NCI-H146 treated with DMSO at 0.1 percent for 48 hours (cell line): ENCODE measurements at regions not wholly inside any gene's neighbourhood (a gene's known extent, or its start where the extent isn't known, plus 50 kb on each side); places are given as distances from the start of the nearest gene placed in this dataset.
"Not testable (repeated sequence)": the region's sequence is repeated elsewhere in the genome, so short reads cannot be mapped to it uniquely, and the experiment has no call there.

ENCODE experiments used
- DNase-seq: peaks from one replicate; lab custom pipeline; 2025; ENCODE audit not compliant: unreplicated experiment; lab: John Stamatoyannopoulos, UW

DNA sequence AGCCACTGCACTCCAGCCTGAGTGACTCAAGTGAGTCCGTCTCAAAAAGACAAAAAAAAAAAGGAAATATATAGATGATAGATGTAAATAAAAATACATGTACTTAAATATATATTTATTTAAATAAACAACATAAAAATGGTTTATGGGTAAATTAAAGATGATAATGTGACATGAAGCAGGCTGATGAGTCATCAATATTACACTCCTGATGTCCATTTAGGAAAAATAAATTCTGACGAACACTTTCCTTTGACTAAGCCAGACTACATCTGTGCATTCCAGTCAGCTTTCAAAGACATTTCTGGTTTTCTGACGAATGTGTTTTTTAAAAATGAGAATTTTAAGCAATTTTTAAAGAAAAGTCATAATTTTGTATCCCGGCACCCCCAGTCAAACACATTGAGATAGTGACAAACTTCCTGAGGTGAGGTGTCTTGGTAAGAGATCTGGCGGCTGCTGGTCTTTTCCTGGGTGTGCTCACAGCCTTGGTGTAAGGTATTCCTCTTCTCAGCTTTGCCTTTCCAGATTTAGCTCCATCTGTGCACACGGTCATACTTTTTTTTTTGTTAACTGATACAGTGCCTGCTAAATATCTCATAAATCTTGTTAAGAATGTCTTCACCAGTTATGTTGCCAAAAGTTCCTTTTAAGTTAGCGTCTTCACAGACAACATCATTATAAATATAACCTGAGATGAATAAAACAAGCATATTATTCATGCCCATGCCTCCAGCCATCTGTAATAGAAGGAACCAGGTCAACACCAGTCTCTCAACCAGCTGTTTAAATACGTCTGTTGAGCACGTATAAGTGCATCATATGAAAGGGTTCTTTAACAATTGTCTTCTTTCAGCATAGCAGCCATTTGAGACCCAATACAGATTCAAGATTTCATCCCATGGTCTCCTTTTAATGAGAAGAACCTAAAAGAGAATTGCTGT is 214.5 kb upstream of the PLD5 start:
- DNase-seq: no peak

DNA sequence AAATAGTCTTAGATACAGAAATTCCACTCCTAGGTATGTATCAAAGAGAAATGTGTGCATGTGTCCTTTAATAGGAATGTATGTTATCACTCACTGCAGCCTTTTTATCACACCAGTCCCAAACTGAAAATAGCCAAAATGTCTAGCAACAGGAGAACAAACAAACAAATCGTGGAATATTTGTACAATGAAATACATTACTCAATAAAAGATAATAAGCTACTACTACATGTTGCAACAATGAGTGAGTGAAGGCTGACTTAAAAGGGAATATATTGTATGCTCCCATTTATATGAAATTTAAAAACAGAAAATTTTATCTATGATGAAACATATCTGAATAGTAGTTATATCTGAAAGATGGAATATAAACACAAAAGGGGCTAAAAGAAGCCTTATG is 212.1 kb upstream of the PLD5 start:
- no peak for DNase-seq

DNA sequence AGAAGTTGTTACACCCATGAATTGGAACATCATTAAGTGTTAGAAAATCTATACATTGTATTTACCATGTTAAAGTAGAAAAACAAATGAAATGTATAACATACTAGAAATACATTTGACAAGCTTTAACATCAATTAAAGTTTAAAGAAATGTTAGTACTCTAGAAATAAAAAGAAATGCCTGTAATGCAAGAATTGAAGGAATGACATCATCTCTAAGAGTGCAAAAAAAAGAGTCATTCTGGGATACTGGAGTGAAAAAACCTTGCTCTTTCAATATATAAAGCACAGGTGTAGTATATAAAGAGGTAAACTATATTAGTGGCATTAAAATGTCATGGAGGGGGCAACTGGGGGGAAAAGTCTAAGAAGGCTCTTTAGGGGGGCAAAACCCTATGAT is 210.8 kb upstream of the PLD5 start:
- DNase-seq: no peak

DNA sequence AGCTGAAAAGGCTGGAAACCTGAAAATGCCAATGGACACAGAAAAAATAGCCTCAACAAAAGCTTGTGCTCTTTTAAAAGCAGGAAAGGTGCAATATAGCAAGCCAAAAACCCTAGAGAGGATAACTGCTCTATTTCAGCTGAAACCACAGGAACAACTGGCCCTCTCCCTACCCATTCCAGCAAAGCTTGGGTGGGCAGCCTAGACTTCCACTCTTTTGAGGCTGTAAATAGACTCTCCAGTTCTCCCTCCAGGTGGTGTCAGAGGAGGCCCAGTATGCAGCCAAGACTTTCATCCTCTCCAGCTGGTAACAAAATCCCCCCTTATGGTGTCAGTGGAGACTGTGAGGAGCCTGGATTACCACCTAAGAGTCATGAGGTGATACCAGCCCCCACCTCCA is 206.9 kb upstream of the PLD5 start:
- no peak for DNase-seq

DNA sequence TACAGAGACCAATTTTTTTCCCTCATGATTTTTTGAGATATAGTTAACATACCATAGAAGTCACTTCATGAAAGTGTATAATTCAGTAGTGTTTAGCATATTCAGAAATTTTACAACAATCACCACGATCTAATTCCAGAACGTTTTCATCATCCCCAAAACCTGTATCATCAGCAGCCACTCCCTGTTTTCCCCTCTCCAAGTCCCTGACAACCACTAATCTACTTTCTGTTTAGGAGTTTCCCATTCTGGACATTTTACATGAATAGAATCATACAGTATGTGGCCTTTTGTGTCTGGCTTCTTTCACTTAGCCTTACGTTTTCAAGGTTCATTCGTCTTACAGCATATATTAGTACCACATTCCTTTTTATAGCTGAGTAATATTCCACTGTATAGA is 204.2 kb upstream of the PLD5 start:
- DNase-seq: no peak

DNA sequence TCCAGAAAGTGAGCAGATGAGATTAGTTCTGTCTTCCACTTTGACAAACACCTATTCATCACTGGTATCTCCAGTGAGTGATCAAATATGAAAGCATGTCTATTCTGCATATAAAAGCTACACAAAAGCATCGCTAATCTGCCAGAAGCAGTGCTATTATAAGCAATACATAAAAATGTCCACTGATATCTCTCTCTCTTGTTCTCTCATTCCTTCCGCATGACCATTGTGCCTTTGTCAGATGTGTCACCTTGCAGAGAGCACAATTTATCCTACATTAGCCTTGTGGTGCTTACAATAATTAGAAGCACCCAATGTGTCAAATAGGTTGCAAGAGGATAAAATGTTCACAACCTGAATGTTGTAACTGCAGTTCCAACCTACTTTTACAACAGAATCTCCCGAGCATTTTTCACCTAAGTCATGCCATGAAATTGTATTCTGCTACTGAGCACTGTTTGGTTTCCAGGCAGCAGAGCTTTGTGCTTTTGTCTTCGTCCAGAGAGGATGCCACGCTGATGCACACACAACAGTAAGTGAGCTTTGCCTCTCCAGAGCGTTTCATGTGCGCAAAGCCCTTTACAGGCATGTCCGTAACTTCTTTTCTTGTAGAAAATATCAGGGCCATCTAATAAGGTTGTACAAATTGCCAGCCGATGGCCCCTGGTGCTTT is 198.7 kb upstream of the PLD5 start:
- no peak for DNase-seq

DNA sequence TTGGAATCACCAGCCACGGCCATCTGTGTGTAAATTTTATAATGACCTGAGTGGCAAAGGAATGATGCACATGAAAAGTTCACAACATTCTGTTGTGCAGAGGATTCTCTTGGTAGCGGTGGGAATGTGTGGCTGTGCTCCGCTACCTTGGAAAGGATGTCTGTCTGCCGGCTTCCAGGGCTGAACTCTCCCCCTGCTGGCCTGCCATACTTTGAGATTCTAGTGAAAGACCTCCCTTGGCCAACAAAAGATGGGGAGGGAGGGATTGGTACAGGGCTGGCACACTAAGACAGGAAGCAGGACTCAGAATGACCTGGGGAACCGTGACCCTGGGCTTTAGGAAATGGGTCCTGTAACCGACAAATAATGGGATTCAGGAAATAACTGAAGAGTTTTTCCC is 194.5 kb upstream of the PLD5 start:
- no peak for DNase-seq

DNA sequence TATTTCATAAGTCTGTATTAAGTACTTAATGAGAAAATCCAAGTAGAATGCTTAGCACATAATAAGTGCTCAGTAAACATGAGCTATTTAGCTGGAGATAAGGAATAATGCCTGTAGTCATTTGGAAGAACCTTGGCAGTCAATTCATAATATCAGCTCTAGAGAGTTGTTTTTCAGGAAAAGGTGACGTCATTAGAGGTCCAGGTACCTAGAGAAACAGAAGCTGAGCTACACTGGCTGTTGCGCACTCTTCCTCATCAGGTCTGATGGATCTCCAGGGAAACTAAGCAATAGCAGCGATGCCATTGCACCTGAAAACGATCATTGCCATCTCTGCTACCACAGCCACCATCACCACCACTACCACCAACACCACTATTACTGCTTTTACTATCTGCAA is 187.8 kb upstream of the PLD5 start:
- DNase-seq: no peak

DNA sequence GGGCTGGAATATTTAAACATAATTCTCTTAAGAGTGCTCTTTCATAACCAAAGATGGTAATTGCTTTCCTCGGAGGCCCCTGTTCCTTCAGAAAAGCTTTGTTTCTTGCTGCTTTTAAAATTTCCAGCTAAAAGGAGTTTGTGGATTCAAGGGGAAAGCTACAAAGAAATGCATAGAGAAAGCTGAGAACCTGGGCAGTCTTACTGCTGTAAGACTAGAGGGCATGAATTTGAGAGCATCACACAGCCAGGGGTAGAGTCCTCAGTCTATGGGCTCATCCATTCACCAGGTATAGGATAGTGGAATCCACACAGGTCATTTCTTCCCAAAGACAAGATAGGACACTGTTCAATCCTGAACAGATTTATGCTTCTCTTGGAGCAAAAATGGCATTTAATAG is 186.3 kb upstream of the PLD5 start:
- DNase-seq: no peak

DNA sequence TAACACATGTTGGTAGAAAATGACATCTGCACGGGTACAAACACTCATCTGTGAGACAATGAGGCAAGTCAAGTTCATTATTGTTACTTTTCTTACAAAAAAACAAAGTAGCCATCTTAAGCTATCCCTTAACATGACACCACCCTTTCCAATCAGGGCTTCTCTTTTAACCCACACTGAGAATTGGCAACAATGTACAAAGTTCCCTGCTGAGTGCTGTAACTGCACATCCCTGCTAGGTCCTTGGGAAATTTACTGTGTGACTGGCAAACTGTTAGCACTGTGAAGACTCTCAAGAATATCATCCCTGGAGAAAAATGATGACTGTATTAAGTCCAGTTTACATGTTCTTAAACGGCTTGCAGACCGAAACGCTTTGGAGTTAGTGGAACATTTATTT is 185.8 kb upstream of the PLD5 start:
- no peak for DNase-seq

DNA sequence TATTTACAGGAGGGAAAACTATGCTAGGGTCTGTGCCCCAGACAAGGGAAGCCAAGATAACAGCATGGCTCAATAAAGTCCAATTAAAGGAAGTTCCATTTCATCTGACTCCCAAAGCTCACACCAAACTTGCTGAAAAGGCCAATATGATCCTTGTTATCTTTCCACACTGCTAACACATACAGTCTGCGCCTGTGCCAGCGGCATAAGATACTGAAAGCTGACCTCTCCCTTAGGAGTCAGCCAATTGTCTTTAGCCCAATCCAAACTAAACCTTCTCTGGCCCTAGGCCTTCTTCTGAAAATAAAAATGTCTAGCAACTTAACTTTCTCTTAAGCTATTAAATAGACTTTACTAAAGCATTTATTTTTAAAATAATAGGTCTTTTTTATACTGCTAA is 179.0 kb upstream of the PLD5 start:
- DNase-seq: no peak

DNA sequence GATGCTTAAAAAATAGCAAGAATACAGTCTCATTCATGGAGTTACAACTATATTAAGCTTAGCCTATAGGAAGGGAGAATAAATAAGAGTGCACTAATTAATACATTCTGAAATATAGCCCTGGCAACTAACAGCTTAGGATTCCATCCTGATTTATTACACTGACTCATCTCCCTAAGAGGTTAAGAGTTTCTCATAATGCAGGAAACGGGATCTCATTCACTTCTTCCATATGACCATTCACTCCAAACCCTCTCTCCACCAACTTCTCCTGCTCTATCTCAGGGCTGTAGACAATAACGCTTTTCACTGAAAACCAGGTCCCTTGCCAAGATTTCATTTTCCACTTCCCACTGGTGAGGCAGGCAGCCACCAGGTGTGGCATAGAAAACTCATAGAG is 168.5 kb upstream of the PLD5 start:
- no peak for DNase-seq

DNA sequence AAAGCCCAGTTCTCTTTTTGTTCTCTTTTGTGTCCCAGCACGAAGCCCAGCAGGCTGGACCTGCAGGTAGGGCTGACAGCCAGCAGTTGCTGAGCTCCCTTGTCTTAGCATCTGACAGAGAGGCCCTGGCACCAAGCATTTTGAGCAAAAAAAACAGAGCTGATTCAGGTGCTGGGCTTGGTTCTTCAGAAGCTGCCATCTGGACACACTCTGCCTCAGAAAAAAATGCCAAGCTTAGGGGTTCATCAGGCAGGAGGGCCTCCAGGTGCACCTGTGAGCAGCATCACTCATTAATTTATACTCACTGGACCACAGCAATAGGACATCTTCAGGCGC is 167.1 kb upstream of the PLD5 start:
- DNase-seq: peak; percentile 11

DNA sequence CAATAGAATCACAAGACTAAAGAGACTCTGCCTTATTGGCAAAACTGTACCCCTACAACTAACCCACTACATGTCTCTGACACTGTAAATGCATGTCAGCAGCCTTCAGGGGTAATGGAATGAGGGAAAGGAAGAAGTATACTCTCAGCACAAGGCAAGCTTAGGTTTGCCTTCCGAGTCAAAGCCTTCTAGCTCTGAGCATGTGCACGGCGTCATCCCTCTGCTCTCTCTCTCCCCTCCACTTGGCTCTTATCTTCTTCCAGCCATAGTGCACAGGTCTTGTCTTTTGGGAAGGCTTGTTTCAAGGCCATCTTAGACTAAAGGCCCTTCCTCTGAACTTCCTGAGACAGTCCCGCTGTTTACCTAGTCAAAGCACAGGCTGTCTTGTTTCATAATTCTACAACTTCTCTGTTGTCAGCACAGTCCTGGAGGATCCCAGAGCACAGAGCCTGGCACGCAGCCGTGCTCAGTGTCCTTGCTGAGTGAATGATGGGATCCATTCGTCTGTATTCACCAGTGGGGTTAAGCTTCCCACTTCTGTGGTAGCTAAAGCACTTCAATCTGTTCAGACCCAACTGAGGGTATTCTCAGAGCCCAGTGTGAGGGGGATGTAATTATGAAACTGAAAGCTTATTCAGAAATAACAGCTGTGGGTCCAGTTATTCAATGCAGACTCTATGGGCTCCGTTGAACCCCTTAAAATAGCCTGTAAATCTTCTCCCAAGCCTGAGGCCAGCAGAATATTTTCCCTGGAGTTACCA is 166.5 kb upstream of the PLD5 start:
- no peak for DNase-seq

DNA sequence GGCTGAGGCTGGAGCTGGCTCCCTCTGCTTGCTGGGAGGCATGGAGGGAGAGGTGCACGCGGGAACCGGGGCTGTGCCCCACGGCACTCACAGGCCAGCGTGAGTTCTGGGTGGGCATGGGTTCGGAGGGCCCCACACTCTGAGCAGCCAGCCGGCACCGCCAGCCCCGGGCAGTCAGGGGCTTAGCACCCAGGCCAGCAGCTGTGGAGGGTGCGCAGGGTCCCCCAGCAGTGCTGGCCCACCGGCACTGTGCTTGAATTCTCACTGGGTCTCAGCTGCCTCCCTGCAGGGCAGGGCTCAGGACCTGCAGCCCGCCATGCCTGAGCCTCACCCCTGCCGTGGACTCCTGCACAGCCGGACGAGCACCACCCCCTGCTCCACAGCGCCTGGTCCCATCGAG is 164.9 kb upstream of the PLD5 start:
- no peak for DNase-seq

DNA sequence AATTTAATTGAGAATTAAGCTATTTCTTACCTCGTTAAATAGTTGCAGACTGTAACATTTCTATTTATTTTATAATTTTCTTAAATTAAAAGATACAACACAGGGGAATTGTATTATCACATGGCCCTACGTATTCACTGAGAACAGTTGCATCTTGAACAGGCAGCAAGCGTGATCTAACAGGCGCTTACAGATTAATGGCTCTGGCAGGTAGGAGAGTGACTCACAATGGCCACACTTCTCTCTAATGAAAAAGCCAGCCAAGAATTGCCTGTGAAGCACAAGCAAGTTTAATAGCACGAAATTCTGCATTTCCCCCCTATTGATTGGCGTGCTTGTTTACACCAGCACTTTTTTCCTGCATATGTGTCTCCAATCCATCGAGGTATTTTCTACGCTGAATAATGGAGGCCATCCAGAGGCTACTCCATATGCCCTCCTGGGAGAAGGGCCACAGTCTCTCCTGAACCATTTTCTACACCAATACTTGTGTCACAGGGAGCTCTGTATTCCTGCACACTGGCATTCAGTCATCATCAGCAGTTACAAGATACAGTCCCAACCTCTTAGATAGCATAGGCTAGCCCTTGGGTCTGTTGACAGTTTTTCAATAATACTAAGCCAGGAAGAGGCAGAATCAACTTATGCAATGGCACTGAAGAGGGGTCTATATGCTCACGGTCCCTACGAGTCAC is 150.6 kb upstream of the PLD5 start:
- no peak for DNase-seq

DNA sequence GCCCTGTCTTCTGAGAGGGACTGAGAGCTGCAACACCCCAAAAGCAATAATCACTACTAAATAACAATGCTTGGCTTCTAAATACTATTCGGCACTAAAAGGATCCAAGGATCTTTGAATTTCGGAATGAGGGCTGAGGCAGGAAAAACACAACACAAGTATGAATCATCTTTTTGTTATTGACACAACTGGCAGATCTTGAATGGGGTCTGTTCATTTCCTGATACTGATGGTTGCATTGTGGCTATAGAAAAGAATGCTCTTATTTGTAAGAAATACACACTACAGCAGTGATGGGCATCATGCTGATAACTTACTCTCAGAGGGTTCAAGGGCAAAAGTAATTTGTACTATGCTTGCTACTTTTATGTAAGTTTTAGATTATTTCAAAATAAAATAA is 149.2 kb upstream of the PLD5 start:
- DNase-seq: no peak

DNA sequence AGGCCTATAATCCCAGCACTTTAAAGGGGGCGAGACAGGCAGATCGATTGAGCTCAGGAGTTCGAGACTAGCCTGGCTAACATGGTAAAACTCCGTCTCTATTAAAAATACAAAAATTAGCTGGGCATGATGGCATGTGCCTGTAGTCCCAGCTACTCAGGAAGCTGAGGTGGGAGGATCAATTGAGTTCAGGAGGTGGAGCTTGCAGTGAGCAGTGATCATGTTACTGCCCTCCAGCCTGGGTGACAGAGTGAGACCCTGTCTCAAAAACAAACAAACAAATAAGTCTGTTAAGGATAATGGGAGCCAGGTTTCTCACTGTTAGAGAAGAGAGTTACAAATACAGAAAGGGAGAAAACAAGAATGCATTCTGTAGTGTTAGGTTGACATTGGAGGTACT is 148.7 kb upstream of the PLD5 start:
- DNase-seq: not testable (repeated sequence)

DNA sequence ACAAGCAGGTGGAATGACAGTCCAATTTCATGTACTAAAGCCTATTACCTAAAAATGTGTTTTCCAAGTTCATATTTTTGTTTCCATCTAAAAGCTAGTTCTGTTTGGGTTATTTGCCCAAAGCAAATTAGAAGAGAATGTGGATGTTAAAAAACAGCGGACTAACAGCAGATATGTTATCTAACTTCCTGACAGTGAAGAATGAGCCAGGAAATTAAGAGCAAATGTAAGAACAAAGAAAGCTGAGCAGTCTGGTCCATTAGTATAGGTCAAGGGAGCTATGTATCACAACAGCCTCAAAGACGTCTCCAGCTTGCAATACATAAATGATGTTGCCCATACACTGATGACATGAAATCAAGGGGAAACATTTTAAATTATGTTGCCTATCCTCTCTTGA is 145.5 kb upstream of the PLD5 start:
- DNase-seq: peak; percentile 28

DNA sequence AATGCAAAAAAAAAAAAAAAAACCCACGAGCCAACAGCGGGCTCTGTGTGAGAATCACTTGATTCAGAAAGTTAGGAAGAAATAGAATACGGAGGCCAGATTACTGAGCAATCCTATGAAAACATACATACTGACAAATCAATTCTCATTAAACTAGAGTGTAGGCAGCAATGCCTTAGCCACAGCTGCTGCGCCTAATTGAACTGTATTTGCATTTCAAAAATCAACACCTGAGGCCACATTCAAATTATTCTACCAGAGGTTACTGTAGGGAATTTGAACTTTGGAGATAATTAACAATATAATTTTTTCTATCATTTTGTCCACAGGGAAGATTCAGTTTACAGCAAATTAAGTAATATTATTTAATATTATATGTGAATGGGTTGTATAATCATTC is 138.4 kb upstream of the PLD5 start:
- peak; percentile 77 for DNase-seq

DNA sequence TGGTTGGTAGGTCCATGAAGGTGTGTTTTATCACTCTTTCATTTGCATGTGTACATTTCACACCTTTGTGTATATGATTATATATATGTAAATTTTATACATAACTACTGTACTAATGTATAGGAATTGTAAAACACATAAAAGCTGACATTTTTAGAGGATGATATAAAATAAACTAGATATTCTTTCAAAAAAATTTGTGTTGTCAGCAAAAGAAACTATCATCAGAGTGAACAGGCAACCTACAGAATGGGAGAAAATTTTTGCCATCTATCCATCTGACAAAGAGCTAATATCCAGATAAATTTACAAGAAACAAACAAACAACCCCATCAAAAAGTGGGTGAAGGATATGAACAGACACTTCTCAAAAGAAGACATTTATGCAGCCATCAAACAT is 129.3 kb upstream of the PLD5 start:
- not testable (repeated sequence) for DNase-seq
